ENCODE measurements at regions not wholly inside any gene's neighbourhood (a gene's known extent, or its start where the extent isn't known, plus 50 kb on each side); places are given as distances from the start of the nearest gene placed in this dataset.
A peak's percentile ranks its signal among the peaks of the same experiment; 100 is the strongest.
"Not testable (repeated sequence)": the region's sequence is repeated elsewhere in the genome, so short reads cannot be mapped to it uniquely, and the experiment has no call there.

DNA sequence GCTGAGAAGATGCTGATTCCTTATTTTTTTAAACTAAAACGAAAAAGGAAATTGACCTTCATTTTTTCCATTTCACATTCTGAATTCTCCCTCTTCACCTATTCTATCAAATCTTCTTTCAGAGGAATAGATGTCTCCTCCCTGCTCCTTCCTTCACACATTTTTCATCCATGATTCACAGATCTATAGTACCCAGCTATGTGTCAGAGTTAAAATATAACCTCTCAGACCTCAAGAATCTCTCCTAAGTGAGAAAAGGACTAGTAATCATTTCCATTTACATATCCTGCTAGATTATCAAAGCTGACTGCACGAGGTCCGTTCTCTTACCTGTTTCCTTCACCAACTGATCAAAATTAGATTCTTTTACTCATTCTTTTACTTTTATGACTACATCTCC is 1297.6 kb upstream of the ALCAM start:
- no peak for DNase-seq

DNA sequence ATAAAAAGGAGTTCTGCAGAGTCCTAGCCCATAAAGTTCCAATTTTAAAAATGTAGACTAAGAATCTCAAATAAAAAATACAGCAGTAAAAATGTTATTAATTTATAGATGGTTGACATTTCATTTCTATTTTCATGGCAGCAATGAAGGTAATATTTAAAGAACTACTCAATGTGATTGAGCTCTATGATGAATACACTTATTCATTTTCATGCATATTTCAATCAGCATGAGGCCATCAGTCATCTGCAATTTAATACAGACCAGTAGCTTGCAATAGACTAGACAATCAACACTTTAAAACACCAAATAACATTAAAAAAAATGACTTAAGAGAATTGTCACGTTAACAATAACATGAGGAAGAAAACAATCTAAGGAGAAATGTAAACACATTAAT is 1295.8 kb upstream of the ALCAM start:
- DNase-seq: no peak

DNA sequence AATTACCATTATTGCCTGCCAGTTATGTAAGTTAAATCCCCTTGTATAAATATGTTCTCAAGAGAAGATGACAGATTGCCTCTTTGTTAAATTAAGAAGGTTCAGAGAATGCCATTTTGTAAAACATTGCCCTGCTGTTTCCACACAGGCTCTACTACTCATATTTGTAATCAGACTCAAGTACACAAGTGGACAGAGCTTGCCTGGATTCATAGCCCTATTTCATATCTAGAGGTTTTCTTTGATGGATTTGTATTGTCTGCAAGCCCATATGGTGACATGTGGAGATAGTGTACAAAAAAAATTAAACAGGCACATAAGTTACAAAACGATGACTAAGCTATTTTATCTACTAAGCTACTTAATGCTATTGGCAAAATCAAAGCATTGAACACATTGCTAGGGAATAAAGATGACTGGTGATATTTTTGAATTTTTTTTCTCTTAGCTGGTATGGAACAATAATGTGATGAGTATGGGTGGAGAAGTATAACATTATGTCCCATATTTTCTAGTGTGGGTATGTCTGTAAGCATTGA is 1286.6 kb upstream of the ALCAM start:
- no peak for DNase-seq

DNA sequence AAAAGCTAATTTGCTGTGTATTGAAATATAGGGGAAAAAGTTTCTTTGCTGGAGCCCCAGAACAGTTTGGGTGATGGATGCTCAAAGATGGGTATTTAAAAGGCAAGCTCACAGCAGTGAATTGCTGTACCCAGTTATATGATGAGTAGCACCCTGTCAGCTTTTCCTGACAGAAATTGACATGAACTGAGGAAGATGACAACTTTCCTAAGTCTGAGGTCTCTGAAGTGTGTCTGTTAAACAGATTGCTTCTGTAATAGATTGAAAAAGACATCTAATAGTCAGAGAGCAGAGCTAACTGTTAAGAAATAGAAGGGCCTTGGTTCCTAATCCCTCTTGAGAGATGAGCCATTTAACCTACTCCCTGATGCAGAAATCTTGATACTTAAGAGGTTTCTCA is 1278.0 kb upstream of the ALCAM start:
- DNase-seq: no peak

DNA sequence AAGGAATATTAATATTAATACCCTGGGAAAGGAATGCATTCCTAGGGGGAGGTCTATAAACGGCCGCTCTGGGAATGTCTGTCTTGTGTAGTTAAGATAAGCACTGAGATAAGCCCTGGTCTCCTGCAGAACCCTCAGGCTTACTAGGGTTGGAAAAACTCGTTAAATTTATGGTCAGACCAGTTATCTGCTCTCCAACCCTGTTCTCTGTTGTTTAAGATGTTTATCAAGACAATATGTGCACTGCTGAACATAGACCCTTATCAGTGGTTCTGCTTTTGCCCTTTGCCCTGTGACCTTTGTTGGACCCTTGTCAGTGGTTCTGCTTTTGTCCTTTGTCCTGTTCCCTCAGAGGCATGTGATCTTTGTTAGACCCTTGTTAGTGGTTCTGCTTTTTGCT is 1276.7 kb upstream of the ALCAM start:
- DNase-seq: not testable (repeated sequence)

DNA sequence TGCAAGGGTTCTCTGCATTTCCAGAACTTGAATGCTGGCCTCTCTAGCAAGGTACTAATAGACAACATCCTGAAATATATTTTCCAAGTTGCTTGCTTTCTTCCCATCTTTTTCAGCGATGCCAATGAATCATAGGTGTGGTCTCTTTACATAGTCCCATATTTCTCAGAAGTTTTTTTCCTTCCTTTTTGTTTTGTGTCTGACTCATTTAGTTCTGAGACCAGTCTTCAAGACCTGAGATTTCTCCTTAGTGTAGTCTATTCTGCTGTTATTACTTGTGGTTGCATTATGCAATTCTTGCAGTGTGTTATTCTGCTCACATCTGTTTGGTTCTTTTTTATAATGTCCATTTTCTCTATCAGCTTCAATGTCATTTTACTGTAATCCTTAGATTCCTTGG is 1265.0 kb upstream of the ALCAM start:
- no peak for DNase-seq

DNA sequence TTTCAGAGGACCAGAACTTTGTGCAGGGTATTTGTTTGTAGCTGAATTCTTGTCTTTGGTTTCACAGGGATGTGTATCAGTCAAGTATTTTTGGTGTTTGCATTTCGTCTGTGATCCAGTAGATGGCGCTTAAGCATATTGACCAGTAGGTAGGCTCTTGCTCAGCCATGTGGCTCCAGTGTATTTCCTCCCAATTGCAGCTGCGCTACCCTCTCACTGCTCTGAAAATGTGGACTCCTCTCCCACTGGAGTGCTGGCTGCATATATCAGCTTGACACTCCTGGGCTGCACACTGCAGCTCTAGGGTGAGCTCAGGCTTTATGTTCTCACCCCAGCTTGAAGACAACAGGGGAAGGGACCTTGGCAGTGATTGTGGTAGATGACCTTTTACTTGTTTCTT is 1264.3 kb upstream of the ALCAM start:
- DNase-seq: peak in 1 of 2 donors; percentile 5

DNA sequence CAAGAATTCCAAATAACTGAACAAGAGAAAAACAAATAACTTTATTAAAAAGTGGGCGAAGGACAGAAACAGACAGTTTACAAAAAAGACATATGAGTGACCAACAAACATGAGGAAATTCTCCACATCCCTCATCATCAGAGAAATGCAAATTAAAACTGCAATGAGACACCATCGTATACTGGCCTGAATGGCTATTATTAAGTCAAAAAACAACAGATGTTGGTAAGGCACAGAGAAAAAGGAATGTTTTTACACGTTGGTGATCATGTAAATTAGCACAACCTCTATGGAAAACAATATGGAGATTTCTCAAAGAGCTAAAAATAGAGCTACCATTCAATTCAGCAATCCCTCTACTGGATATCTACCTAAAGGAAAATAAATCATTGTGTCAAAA is 1260.4 kb upstream of the ALCAM start:
- DNase-seq: no peak

DNA sequence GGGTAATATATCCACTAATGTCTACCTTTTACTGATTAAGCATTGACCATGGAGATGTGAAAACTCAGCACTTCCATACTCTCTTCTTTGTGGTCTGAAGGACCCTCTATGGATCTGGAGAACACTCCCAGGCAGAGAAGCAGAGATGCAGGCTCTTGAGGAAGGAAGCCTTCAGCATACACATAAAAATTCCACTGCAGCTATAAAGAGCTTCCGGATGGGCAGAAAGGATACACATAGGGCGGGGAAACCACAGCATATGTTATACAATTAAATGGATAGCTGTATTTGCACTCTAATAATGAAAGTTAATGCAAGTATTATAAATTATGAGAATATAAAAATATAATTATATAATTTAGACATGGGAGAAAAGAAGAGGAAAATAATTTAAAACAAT is 1258.2 kb upstream of the ALCAM start:
- no peak for DNase-seq

DNA sequence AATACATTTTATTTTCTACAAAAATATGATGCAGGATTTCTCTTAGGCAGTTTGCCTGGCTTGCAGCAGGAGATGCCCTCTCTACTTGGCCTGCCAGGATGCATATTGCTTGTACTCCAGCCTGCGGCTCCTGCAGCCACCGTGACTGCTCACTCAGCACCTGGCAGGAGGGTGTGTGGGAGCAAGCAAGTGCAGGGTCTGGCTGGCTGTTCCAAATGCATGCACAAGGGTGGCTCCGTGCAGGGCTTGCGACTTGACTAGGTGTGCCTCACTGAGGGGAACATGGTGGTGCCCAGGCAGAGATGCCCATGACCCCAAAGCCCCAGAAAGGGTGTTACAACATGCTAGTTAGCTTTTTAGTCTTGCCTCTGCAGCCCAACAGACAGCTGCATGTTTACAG is 1240.2 kb upstream of the ALCAM start:
- DNase-seq: no peak

DNA sequence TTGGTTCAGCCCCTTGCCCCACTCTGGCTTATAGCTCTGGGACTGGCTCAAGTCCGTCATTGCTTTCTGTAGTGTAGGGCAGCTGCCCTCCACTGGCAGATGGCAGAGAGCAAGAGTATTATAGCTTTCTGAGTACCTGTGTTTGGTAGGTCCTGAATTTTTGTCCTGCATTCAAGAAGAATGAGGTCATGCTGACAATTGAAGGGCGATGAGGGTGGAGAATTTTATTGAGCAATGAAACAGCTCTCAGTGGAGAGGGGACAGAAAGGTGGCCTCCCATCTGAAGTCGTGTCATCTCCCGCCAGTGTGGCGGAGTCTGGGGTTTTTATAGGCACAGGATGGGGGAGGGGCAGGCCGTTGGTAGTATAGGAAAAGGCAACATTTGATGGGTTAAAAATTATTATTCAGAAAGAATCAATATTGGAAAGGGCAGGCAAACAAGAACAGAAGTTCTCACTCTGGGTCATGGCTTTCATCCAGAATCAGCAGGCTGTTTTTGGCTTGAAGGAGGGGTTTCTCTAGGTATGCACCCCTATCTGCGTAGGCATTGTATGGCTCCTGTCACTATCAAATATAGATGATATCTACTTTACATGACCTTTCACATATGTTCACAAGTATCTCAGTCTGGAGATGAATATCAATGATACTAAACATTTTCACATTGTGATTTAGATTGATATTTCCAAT is 1239.7 kb upstream of the ALCAM start:
- no peak for DNase-seq

DNA sequence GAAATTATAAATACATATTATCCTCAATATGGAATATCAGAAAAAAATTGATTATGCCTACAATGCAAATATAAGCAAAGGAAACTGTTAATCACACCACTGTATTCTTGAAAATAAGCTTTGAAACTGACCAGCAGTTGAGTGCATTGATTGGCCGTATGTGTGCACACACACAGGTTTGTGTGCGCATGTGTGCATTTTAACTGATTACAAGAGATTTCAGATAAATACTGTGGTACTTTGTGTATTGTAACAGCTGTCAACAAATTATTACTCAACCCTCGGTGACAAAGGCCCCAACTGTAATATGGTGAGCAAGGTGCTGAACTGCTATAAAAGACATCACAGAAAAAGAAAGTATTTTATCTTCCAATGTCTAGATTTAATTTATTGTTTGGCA is 1238.9 kb upstream of the ALCAM start:
- DNase-seq: no peak

DNA sequence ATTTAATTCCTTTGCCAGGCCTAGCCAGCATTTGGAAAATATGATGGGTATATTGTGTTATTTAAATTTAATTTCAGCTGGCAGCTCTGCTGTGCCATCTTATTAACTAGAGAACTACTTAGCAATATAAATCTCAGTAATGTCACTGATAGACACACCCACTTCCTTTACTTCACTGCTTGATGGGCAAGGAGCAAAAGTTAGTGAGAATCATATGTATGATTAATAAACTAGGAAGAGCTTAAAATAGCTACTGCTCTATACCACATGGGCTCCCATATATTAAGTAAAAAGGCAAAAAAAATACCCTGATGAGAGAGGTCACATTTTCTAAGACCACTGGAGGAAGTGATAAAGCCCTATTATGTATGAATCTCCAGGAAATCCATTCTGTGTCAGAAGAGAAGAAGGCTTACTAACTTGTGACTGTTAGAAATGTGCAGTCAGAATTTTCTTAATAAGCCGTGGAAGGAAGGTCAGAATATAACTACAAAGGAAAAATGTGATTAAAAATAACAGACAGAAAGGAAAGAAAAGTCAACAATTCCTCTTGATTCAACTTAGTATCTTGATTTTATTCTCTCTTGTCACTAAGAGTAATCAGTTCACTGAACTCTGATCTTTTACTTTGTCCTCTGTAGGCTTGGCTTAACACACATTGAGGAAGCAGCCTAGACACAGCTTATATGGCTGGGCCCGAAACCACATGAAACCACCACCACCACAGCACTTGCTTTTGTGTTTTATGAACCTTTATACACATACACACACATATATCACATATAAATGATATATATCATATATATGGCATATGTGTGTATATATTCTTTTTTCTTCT is 1233.9 kb upstream of the ALCAM start:
- DNase-seq: no peak

DNA sequence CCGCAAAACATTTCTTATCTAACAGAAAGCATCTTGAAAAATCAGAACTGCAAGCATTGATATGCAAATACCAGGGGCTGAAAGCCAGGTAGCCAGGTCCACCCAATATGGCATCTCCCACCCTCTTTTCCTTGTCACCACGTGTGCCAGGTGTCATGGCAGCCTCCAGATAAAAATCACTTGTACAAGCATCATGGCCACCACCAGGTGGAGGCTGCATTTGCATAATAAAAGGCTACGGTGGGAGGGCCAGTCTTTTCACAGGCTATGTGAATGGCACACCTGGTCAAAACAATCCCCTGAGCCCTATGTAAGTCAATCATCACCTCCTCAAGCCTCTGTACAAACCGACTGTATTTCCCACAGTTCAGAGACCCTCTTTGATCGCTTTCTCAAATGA is 1233.1 kb upstream of the ALCAM start:
- DNase-seq: no peak

DNA sequence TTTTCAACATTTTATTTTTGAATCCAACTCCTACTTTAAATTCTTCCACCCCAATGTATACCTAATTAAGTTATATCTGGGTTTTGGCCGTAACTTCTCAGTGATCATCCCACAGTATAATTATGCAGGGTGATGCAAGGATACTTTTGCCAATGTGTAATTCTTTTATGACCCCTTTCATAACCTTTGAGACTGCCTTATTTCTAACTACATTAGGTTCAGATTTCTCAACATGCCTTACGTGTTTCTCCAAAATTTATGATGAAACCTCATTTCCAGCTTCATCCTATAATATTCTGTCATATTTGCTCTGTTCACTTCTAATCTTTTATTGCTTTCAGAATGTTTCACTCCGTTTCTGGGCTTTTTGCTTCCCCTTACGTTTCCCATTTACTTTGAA is 1229.6 kb upstream of the ALCAM start:
- DNase-seq: no peak

DNA sequence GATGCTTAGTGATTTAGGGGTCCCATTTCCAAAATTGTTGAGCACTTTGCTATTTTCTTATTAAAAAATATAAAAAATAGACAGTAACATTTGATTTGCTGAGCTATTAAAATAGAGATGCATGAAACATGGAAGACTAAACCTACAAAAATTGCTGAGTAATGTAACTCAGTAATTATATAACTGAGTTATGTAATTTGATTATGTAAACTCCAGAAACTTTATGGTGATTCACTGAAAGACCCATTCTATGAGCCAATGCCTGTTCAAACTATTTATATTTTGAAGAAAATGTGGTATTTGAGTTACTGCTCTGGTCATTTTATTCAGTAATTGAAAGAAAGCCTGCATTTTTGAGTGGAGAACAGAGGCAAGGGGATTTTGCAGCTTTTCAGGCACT is 1221.5 kb upstream of the ALCAM start:
- no peak for DNase-seq

DNA sequence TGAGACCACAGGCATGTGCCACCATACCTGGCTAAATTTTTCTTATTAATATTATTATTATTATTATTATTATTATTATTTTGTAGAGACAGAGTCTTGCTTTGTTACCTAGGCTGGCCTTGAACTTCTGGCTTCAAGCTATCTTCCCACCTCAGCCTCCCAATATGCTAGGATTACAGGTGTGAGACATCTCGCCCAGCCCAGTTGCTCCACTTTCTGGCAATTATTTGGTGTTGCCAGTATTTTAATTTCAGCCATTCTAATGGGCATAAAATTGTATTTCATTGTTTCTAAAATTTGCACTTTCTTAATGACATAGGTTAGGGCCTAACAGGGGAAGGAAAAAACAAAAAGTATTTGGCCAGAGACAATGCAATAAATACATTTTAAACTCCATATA is 1217.6 kb upstream of the ALCAM start:
- DNase-seq: no peak

DNA sequence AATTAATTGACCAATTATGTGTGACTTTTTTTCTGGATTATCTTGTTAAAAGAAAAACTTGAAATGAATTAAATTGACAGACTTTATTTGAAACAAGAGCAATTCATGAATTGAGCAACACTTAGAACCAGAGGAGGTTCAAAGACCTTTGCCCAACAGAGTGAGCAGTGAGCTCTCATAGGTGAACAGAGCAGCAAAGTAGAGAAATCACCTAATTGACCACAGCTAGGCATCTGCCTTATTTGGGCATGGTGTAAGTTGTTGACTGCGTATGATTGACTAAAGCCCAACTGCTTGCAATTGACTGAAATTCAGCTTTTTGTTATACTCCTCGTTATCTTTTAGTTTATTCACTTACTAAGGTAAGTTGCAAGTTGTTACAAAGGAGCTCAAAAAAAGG is 1216.0 kb upstream of the ALCAM start:
- no peak for DNase-seq

DNA sequence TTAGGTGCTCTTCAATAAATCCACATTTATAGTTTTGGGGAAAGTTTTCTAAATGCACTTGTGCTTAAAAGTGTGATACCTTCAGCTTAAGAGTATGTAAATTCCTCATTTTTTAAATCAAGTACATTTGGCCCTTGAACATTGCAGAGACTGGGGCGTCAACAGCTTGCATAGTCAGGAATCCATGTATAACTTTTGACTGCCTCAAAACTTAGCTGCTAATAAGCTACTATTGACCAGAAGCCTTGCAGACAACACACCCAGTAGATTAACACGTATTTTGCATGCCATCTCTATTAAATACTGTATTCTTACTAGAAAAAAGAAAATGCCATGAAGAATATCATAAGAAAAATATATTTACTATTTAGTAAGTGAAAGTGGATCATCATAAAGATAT is 1211.8 kb upstream of the ALCAM start:
- no peak for DNase-seq

DNA sequence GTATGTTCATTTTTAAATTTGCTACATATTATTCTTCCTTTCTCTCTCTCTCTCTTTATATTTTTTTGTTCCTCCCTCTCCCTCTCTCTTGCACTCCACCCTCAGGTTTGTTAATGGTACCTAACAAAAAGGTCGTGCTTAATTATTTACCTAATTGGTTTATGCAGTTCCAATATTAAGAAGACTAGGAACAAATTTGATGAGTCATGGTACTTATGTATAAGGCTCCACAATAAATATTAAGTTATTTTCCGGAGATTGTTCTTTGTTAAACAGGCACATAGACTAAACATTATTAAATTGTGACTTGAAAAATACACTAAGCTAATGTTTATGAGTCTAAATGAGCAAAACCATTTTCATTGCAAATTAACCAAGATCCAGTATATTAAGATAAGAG is 1200.8 kb upstream of the ALCAM start:
- no peak for DNase-seq

DNA sequence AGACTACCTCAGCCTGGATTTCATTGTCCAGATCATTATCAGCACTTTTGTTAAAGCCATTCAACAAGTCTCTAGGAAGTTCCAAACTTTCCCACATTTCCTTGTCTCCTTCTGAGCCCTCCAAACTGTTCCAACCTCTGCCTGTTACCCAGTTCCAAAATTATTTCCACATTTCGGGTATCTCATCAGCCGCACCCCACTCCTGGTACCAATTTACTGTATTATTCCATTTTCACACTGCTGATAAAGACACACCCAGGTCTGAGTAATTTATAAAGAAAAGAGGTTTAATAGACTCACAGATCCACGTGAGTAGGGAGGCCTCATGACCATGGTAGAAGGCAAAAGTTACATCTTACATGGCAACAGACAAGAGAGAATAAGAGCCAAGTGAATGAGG is 1198.3 kb upstream of the ALCAM start:
- DNase-seq: no peak

DNA sequence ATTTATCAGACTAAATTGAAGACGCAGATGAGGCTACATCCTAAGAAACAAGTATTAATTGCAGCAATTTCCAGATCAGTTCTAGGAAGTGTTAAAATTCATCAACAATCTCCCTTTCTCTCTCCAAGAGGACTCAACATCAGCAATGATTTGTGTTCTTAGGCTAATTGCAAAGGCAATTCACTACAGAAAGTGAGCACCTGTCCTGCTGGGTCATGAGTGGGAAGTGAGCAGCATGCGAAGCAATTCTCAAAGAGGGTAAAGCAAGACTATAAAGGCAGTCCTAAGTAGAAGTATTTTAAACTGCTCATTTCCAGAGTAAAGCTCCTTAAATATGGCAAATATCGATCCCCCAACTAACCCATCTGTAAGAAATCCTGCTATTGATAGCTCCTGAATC is 1191.0 kb upstream of the ALCAM start:
- no peak for DNase-seq

DNA sequence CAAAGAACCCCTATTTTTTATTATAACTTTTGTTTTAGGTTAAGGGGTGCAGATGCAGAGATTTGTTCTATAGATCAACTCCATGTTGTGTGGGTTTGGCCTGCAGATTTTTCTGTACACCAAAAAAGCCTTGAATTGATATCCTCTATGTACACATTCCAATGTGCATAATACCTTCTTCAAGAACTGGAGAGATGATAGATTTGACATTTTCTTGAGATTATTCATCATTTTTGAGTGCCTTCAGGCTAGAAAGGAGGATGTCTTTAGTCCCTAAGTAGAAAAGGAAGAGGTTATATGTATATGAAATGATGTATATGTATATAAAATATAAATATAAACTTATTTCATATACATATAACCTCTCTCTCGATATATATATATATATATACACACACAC is 1190.0 kb upstream of the ALCAM start:
- DNase-seq: no peak

DNA sequence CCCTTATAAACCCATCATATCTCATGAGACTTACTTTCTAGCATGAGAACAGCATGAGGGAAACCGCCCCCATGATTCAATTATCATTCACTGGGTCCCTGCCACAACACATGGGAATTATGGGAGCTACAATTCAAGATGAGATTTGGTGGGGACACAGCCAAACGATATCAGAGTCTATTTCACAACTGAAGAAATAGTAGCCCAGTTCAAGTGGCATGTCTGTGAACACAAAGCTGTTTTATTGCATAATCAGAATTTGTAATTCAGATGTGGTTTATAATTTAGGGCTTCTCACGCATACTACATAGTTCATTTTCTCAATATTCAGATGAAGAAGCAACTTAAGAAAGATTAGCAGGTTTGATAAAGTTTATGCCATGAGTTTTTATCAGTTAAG is 1188.0 kb upstream of the ALCAM start:
- DNase-seq: no peak

DNA sequence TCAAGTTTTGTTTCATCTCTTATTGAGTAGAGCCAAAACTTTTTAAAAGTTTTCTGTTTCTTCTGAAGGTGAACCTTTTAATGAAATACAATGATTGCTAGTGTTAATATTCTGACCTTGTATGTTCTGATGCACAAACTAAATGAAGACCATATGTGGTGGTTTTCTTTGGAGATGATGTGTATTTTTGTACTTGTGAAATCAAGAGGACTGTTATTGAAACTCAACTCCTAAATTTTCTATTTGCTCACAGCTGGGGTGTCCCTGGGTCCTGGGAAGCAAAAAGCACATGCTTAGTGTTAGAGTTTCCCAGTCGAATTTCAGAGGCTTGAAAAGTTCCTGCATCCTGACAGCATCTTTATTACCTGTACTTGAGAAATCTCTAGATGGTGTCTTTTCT is 1185.8 kb upstream of the ALCAM start:
- no peak for DNase-seq

Data from bone marrow (tissue), 2 donors.